ENCODE measurements at regions not wholly inside any gene's neighbourhood (a gene's known extent, or its start where the extent isn't known, plus 50 kb on each side); places are given as distances from the start of the nearest gene placed in this dataset.

GRCh38 chrX:79231662-79232061 lies 87.2 kb downstream of the GPR174 start:
- H3K4me1 ChIP-seq (ENCODE audit: control insufficient read depth in 2 of 2, insufficient read depth in 1 of 2, low read depth in 1 of 2, low read length in 2 of 2) = no peaks in the 10 kb centered on the region
- H3K36me3 ChIP-seq (replicated peaks in 1 of 2; ENCODE audit: control insufficient read depth in 2 of 2, insufficient read depth in 2 of 2, low read length in 2 of 2) = no peaks in the 10 kb centered on the region
- no CpG with 5 or more reads among the region's 2 CpGs for WGBS, 2 donors (ENCODE audit: extremely low coverage in 2 of 2, insufficient read length in 2 of 2, insufficient replicate concordance in 1 of 2)
- H3K23ac ChIP-seq (ENCODE audit: low read depth, low read length, poor library complexity) = no peak overlapping the region
- H4K91ac ChIP-seq (ENCODE audit: low read depth, low read length, poor library complexity) = no peak overlapping the region
- no peak overlapping the region for H2AK5ac ChIP-seq (ENCODE audit: low read depth, low read length)
- H3K4me2 ChIP-seq (ENCODE audit: insufficient read depth, low read length, poor library complexity, severe bottlenecking) = no peak overlapping the region
- no peak overlapping the region for H2AFZ ChIP-seq (ENCODE audit: low read length)
- no peak overlapping the region for H3K14ac ChIP-seq (ENCODE audit: low read length)
- H3K18ac ChIP-seq (ENCODE audit: low read length) = no peak overlapping the region
- no peak overlapping the region for H2BK15ac ChIP-seq (ENCODE audit: low read length)
- no peak overlapping the region for H2BK5ac ChIP-seq (ENCODE audit: low read length)
- no peaks in the 10 kb centered on the region for H3K79me1 ChIP-seq (ENCODE audit: low read depth, low read length)
- H3K4me3 ChIP-seq (ENCODE audit: low read length in 2 of 2) = no peak overlapping the region
- DNase-seq (ENCODE audit: low spot score) = no peak
- H3K4ac ChIP-seq (ENCODE audit: low read length) = no peak overlapping the region
- no peaks in the 10 kb centered on the region for H3K9me3 ChIP-seq (replicated peaks in 1 of 2; ENCODE audit: control insufficient read depth in 2 of 2, insufficient read depth in 1 of 2, low read depth in 1 of 2, low read length in 2 of 2)
- no peaks in the 10 kb centered on the region for H3K27me3 ChIP-seq (ENCODE audit: control insufficient read depth in 3 of 3, insufficient read depth in 3 of 3, low read depth in 1 of 3, low read length in 3 of 3)
- no peak overlapping the region for H2BK120ac ChIP-seq (ENCODE audit: low read depth, low read length)
- H3K27ac ChIP-seq (replicated peaks; ENCODE audit: low read length) = no peak overlapping the region
- H3K9ac ChIP-seq (ENCODE audit: low read depth, low read length, poor library complexity) = no peak overlapping the region
- H2BK12ac ChIP-seq (ENCODE audit: low read length) = no peak overlapping the region
- no peak overlapping the region for H4K8ac ChIP-seq (ENCODE audit: low read depth, low read length)

Measured in neuronal stem cell (in vitro differentiated cells).